Motor neuron (in vitro differentiated cells): ENCODE measurements at regions not wholly inside any gene's neighbourhood (a gene's known extent, or its start where the extent isn't known, plus 50 kb on each side); places are given as distances from the start of the nearest gene placed in this dataset.

Source experiments
- ATAC-seq, 8 experiments: fragments of 200-7000 bp; cut with Tn5 transposase; replicated peaks in 6 of 8; 2 replicates each; pipeline ENCODE4 v1.8.0; 2021; ENCODE audit warnings: mild to moderate bottlenecking in 8 of 8, moderate library complexity in 8 of 8
- H3K27ac ChIP-seq, 2 donors: fragments of 250-450 bp; sonication (Bioruptor Pico); 2 replicates each; pipeline ENCODE4 v1.9.0; 2021; ENCODE audit warnings: antibody characterized with exemption in 2 of 2, mild to moderate bottlenecking in 2 of 2, moderate library complexity in 1 of 2
- H3K4me1 ChIP-seq, 2 donors: fragments of 250-450 bp; sonication (Bioruptor Pico); replicated peaks in 1 of 2; 2 replicates each; pipeline ENCODE4 v1.6.1; 2021; ENCODE audit warnings: antibody characterized with exemption in 2 of 2, mild to moderate bottlenecking in 2 of 2, moderate library complexity in 1 of 2
- H3K4me3 ChIP-seq, 5 donors: fragments of 250-450 bp; sonication (Bioruptor Pico); 2 replicates each; pipeline ENCODE4 v1.9.0; 2021; ENCODE audit warnings: antibody characterized with exemption in 5 of 5, mild to moderate bottlenecking in 5 of 5, moderate library complexity in 4 of 5
- WGBS, 10 experiments: fragments of 450-650 bp; shearing (Covaris generic); methylation state at CpG; one replicate each; pipeline ENCODE4 v1.0.0; 2022; 5-methylcytosine and 5-hydroxymethylcytosine counted together
- in situ Hi-C, 9 experiments: fragments of 400-800 bp; cut with MboI; loops; one replicate each; pipeline ENCODE4 v1.15.0; 2021; ENCODE audit warnings: low sequenced_read_pairs in 9 of 9, low pct_unique_long_range_greater_than_20kb in 2 of 9; ENCODE audit not compliant: unreplicated experiment in 9 of 9

GRCh38 chr6:26312501-26313397 is 52.2 kb upstream of the BTN3A2 start:
- Histone ChIP-seq H3K4me3 (peak overlapping the region; percentile 37 to 73 (median 44)), H3K27ac (no peak overlapping the region), H3K4me1 (no peaks in the 10 kb centered on the region)
- peak; percentile 64 to 95 (median 92) for ATAC-seq
- in situ Hi-C loops, result no loop called here
- WGBS, 10 experiments, result 0 to 5% (median 1%) methylated on average over 1 to 29 of the region's 34 CpGs
